GM12872 (cell line): ENCODE measurements at regions not wholly inside any gene's neighbourhood (a gene's known extent, or its start where the extent isn't known, plus 50 kb on each side); places are given as distances from the start of the nearest gene placed in this dataset.
A peak's percentile ranks its signal among the peaks of the same experiment; 100 is the strongest.

Source experiments
- CTCF ChIP-seq: IDR thresholded peaks from 3 replicates; pipeline ENCODE4 v1.5.1; 2011; ENCODE audit warnings: low read depth, mild to moderate bottlenecking, low read length, moderate library complexity; ENCODE audit not compliant: insufficient read depth

GRCh38 chr18:27602092-27602491 lies 417.0 kb upstream of the CHST9 start:
- TF ChIP-seq CTCF = no peak

- no peak for TF ChIP-seq CTCF
Measured at GRCh38 chr18:27600245-27600644, 415.1 kb upstream of the CHST9 start.

- peak; percentile 90 for TF ChIP-seq CTCF
Measured at GRCh38 chr18:27599202-27599829, 414.2 kb upstream of the CHST9 start.

- no peak for TF ChIP-seq CTCF
Measured at GRCh38 chr18:27595113-27595838, 410.2 kb upstream of the CHST9 start.

DNA sequence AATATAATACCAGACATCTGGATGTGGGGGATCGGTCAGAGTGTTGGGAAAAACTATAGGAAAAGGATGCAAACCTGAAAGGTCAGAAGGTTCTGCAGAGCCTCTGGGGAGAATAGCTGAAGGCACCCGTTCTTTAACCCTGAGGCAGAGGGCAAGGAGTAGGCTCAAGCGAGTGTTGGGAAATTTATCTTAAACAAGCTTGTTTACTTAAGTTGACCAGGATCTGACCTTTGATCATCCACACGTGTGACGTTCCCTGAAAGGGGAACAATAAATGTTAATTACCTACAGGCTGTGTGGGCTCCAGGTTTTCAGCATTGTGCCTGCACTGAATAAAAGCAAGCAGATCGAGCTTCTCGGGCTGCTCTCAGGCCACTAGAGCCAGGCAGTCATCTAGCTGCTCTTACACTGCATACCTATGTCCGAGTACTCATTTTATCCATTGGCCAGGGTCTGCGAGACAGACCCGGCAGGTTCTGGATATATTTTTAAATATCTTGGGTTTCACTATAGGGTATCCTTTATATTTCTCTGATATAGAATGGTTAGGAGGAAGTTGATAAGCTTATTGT lies 400.6 kb upstream of the CHST9 start:
- TF ChIP-seq CTCF = no peak

DNA sequence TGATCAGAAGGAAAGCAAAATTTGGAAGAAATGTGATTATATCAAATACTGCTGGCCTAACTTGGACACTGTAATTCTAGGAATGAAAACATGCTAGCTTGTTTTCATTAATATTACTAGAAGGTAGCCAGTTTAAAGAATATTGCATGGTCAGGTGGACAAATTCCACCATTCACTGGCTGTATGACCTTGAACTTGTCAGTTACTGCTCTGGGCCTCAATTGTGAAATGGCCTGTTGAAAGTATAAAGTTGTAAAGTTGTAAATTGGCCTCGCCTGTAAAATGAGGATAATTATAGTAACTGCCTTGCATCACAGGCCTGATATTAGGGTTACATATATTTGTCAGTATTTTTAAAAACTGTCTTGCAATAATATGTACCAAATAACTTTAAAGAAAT lies 398.4 kb upstream of the CHST9 start:
- no peak for TF ChIP-seq CTCF

- TF ChIP-seq CTCF = no peak
Measured at GRCh38 chr18:27582760-27583412, 397.8 kb upstream of the CHST9 start.
